Prostate gland (tissue), 2 donors: ENCODE measurements at regions not wholly inside any gene's neighbourhood (a gene's known extent, or its start where the extent isn't known, plus 50 kb on each side); places are given as distances from the start of the nearest gene placed in this dataset.

Source experiments
- POLR2A ChIP-seq: fragments of 450-650 bp; IDR thresholded peaks from one replicate; pipeline ENCODE4 v1.6.1; 2016; ENCODE audit warnings: antibody characterized with exemption, mild to moderate bottlenecking
- POLR2AphosphoS5 ChIP-seq: sonication (generic); formaldehyde crosslinking; IDR thresholded peaks from one replicate; pipeline ENCODE4 v1.6.1; 2017; ENCODE audit warnings: antibody characterized with exemption
- TF ChIP-seq, protein P1 (sequence below), 4 experiments: fragments of 200-600 bp in 2 of 4; fragments of 450-650 bp in 2 of 4; sonication (generic) in 2 of 4; IDR thresholded peaks; 1 replicate in 3 of 4; 2 replicates in 1 of 4; pipeline ENCODE4 v1.5.1; 2016 to 2019; ENCODE audit warnings: antibody characterized with exemption in 4 of 4, mild to moderate bottlenecking in 2 of 4, moderate library complexity in 2 of 4

DNA sequence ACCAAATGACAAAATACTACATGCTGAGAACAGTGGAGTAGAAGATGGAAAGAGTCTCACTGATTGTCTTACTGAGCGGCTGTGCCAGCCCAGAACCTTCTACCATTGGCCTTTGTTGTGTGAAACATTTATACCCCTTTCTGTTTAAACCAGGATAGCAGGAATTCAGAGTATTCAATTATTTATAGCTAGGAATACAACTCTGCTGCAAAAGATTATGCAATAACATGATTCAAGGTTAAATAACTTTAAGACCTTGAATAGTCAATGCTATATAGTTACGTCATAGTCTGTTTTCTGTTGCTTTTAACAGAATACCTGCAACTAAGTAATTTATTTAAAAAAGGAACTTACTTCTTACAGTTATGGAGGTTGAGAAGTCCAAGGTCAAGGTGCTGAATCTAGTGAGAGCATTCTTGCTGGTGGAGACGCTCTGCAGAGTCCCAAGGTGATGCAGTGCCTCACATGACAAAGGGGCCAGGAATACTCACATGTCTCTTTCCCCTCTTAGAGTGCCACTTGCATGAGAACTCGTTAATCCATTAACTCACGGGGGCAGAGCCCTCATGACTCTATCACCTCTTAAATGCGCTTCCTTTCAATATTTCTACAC is 371.8 kb downstream of the MDFIC start:
- TF ChIP-seq POLR2A, result no peak
- TF ChIP-seq, protein P1, sequence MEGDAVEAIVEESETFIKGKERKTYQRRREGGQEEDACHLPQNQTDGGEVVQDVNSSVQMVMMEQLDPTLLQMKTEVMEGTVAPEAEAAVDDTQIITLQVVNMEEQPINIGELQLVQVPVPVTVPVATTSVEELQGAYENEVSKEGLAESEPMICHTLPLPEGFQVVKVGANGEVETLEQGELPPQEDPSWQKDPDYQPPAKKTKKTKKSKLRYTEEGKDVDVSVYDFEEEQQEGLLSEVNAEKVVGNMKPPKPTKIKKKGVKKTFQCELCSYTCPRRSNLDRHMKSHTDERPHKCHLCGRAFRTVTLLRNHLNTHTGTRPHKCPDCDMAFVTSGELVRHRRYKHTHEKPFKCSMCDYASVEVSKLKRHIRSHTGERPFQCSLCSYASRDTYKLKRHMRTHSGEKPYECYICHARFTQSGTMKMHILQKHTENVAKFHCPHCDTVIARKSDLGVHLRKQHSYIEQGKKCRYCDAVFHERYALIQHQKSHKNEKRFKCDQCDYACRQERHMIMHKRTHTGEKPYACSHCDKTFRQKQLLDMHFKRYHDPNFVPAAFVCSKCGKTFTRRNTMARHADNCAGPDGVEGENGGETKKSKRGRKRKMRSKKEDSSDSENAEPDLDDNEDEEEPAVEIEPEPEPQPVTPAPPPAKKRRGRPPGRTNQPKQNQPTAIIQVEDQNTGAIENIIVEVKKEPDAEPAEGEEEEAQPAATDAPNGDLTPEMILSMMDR (IDR thresholded peaks at IDR 0.05), result no peak
- no peak for TF ChIP-seq POLR2AphosphoS5
